ENCODE measurements at regions not wholly inside any gene's neighbourhood (a gene's known extent, or its start where the extent isn't known, plus 50 kb on each side); places are given as distances from the start of the nearest gene placed in this dataset.
A peak's percentile ranks its signal among the peaks of the same experiment; 100 is the strongest.

DNA sequence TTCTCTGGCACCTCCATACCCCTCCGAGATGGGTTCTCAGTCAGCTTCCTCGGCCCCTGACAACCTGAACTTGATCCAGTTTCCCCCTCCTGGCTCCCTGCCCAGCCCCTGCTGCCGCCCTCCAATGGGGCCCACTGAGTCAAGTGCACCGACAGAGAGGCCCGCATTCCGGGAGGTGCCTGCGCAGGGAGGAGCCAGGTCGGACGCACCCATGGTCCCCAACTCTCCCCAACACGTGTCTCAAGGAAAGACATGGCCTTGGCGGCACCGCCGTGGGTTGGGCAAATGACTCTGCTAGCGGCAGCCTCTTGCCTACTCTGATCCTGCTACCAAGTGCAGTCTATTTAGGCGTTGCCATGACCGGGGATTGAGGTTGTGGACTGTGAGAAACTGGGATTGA, 275.3 kb downstream of the SNX13 start:
- no peak for DNase-seq (ENCODE audit: low read depth)
- TF ChIP-seq, protein P1, sequence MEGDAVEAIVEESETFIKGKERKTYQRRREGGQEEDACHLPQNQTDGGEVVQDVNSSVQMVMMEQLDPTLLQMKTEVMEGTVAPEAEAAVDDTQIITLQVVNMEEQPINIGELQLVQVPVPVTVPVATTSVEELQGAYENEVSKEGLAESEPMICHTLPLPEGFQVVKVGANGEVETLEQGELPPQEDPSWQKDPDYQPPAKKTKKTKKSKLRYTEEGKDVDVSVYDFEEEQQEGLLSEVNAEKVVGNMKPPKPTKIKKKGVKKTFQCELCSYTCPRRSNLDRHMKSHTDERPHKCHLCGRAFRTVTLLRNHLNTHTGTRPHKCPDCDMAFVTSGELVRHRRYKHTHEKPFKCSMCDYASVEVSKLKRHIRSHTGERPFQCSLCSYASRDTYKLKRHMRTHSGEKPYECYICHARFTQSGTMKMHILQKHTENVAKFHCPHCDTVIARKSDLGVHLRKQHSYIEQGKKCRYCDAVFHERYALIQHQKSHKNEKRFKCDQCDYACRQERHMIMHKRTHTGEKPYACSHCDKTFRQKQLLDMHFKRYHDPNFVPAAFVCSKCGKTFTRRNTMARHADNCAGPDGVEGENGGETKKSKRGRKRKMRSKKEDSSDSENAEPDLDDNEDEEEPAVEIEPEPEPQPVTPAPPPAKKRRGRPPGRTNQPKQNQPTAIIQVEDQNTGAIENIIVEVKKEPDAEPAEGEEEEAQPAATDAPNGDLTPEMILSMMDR (IDR thresholded peaks at IDR 0.05; ENCODE audit: insufficient read depth, low read depth, low read length) = no peak
- H3K4me3 ChIP-seq (ENCODE audit: low read depth, low read length) = no peak overlapping the region

DNA sequence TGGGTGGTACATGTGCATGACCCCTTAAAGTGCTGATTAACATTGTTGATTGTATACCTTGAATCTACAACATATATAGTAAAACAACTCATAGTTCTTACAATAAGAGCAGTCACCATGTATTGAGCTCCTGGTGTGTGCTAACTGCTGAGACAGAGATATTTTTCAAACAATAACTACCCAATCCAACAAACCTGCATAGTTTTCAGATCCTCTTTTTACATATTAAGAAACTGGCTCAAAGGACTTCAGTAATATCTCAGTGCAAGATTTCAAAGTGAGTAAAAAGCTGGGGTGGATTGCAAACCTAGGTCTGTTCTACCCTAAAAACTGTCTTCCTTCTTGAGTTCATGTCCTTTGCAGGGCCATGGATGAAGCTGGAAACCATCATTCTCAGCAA, 272.2 kb downstream of the SNX13 start:
- no peak for DNase-seq (ENCODE audit: low read depth)
- no peak overlapping the region for H3K4me3 ChIP-seq (ENCODE audit: low read depth, low read length)
- TF ChIP-seq, protein P1 (IDR thresholded peaks at IDR 0.05; ENCODE audit: insufficient read depth, low read depth, low read length) = no peak

DNA sequence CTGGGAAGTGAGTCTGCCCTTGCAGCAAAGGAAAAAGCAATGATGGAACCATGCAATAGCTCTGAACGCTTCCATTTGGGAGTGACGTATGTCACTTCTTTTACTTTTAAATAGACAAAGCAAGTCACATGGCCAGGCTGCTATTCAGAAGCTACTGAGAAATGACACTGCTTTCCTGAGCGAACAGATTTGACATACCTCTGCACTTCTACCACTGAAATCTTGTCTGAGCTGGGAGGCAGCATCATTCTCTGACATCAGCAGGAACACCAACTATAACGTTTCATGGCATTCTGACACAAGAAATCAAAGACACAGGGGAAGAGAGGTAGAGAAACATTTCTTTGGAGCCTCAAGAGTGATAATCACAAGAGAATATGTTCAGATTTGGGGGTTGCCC, 271.1 kb downstream of the SNX13 start:
- DNase-seq (ENCODE audit: low read depth) = no peak
- H3K4me3 ChIP-seq (ENCODE audit: low read depth, low read length) = no peak overlapping the region
- TF ChIP-seq, protein P1 (IDR thresholded peaks at IDR 0.05; ENCODE audit: insufficient read depth, low read depth, low read length) = no peak

DNA sequence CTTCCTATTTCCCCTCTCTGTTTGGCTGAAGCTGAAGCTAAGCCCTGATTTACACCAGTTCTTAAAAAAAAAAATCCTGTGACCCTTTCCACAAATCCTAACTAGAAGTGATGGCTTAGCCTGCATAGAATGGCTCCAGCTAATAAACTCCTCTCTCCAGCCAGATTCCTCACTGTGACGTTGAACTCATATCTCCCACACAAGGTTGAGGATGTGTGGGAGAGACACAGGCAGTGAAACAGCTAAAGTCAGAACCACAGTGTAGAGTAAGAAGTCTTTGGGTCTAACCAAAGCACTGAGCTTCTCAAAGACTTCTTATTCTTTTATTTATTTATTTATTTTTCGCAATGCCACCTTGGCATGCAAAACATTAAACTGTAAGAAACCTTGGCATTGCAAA, 268.3 kb downstream of the SNX13 start:
- TF ChIP-seq, protein P1 (IDR thresholded peaks at IDR 0.05; ENCODE audit: insufficient read depth, low read depth, low read length) = no peak
- DNase-seq (ENCODE audit: low read depth) = peak; percentile 47
- no peak overlapping the region for H3K4me3 ChIP-seq (ENCODE audit: low read depth, low read length)

DNA sequence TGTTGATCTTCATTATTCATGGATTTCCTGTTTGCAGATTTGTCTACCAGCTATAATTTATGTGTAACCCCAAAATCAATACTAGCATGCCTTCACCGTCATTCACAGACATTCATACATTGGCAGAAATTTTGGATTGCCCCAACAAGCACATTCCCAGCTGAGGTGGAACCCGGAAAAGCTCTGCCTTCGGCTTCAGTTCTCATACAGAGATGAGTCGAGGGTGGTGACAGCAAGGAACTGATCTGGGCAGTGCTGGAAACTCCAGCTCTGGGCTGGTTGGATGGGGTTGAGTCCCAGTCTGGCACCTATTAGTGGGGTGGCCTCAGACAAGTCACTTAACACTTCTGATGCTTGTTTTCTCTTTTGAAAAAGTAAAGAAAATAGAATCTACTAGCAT, 267.5 kb downstream of the SNX13 start:
- no peak overlapping the region for H3K4me3 ChIP-seq (ENCODE audit: low read depth, low read length)
- no peak for DNase-seq (ENCODE audit: low read depth)
- TF ChIP-seq, protein P1 (IDR thresholded peaks at IDR 0.05; ENCODE audit: insufficient read depth, low read depth, low read length) = no peak

DNA sequence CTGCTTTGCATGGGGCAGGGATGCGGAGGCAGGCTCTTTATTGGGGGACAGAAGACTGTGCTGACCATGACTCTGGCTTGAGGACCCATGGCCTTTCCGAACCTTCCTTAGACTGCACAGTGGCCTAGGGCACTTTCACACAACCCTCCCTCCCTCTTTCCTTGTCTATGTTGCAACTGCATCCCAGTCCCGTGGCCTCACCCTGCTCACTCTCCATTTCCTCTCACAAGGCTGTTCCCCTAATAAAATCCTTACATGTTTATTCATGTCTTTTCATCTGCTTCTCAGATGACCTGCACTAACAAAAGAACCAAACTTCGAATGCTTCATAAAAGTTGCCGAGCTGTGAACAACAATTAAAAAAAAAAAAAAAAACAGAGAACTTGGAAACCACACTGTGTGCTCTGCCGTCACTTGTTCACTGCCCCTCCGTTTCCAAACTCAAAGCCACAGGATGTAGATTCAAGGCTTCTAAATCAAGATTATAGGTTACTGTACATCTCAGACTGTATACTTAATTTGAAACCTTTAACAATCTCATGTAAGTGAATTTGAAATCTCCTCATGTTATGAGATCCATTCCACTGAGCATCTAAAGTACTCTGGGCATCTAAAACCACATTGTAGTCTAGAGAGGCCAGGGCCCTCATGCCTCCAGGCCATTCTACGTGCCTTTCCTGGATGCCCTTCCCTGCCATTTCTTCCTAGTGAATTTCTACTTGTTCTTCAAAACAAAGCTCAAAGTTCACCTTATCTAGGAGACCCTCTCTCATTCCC, 265.9 kb downstream of the SNX13 start:
- DNase-seq (ENCODE audit: low read depth) = peak; percentile 79
- no peak overlapping the region for H3K4me3 ChIP-seq (ENCODE audit: low read depth, low read length)
- TF ChIP-seq, protein P1 (IDR thresholded peaks at IDR 0.05; ENCODE audit: insufficient read depth, low read depth, low read length) = no peak

Data from fibroblast of villous mesenchyme (primary cell).